GM12892 (cell line): ENCODE measurements at regions not wholly inside any gene's neighbourhood (a gene's known extent, or its start where the extent isn't known, plus 50 kb on each side); places are given as distances from the start of the nearest gene placed in this dataset.

Experiments used
- POLR2A ChIP-seq: IDR thresholded peaks from 2 replicates; pipeline ENCODE4 v1.6.1; 2011; ENCODE audit warnings: low read depth, low read length, control low read depth
- POLR2AphosphoS5 ChIP-seq: IDR thresholded peaks from 2 replicates; pipeline ENCODE4 v1.6.1; 2011; ENCODE audit warnings: low read depth, low read length, control low read depth

GRCh38 chr10:6996431-6996830 is 414.4 kb downstream of the SFMBT2 start:
- no peak for TF ChIP-seq POLR2A
- TF ChIP-seq POLR2AphosphoS5, result no peak
